ENCODE measurements at regions not wholly inside any gene's neighbourhood (a gene's known extent, or its start where the extent isn't known, plus 50 kb on each side); places are given as distances from the start of the nearest gene placed in this dataset.

- Histone ChIP-seq H3K4me3 (no peak overlapping the region), H3K9me3 (ENCODE audit: low read depth) (no peaks in the 10 kb centered on the region), H4K20me1 (ENCODE audit: insufficient read depth) (no peaks in the 10 kb centered on the region), H3F3A (ENCODE audit: insufficient read depth) (no peaks in the 10 kb centered on the region), H3K27ac (no peak overlapping the region), H2AFZ (peak overlapping the region; percentile 16; the same call in 1 of the 2 replicates), H3K79me2 (ENCODE audit: insufficient read depth) (no peaks in the 10 kb centered on the region), H3K4me1 (ENCODE audit: insufficient read depth) (no peaks in the 10 kb centered on the region), H3K9ac (no peak overlapping the region), H3K27me3 (replicated peaks; ENCODE audit: insufficient read depth) (no peaks in the 10 kb centered on the region), H3K36me3 (ENCODE audit: low read depth) (no peaks in the 10 kb centered on the region), H3K9me2 (ENCODE audit: insufficient read depth) (no peaks in the 10 kb centered on the region), H3K4me2 (ENCODE audit: unreplicated experiment) (no peak overlapping the region)
- TF ChIP-seq EZH2 (IDR thresholded peaks at IDR 0.05; ENCODE audit: insufficient read depth, poor library complexity, severe bottlenecking) (no peak), EZH2phosphoT487 (IDR thresholded peaks at IDR 0.05; ENCODE audit: insufficient read depth, low read depth) (no peak)
- in situ Hi-C loops (cut with MboI), result no loop called here
- DNase-seq, result no peak
- WGBS, 2 experiments (ENCODE audit: low coverage in 1 of 2, low lambda C conversion rate in 2 of 2, missing lambda C conversion rate in 2 of 2), result 98 to 100% methylated on average over 2 of the region's 2 CpGs
Measured at GRCh38 chr18:61980355-61980754, 87.5 kb upstream of the RNF152 start.

GRCh38 chr18:61975526-61976326 lies 82.9 kb upstream of the RNF152 start:
- 96 to 99% methylated on average over 9 of the region's 9 CpGs for WGBS, 2 experiments (ENCODE audit: low coverage in 1 of 2, low lambda C conversion rate in 2 of 2, missing lambda C conversion rate in 2 of 2)
- Histone ChIP-seq H3K27me3 (replicated peaks; ENCODE audit: insufficient read depth) (no peaks in the 10 kb centered on the region), H3F3A (ENCODE audit: insufficient read depth) (no peaks in the 10 kb centered on the region), H3K4me1 (ENCODE audit: insufficient read depth) (no peaks in the 10 kb centered on the region), H2AFZ (no peak overlapping the region), H3K9me2 (ENCODE audit: insufficient read depth) (no peaks in the 10 kb centered on the region), H3K36me3 (ENCODE audit: low read depth) (no peaks in the 10 kb centered on the region), H3K4me3 (no peak overlapping the region), H3K79me2 (ENCODE audit: insufficient read depth) (no peaks in the 10 kb centered on the region), H3K9ac (no peak overlapping the region), H4K20me1 (ENCODE audit: insufficient read depth) (no peaks in the 10 kb centered on the region), H3K27ac (no peak overlapping the region), H3K9me3 (ENCODE audit: low read depth) (no peaks in the 10 kb centered on the region), H3K4me2 (ENCODE audit: unreplicated experiment) (no peak overlapping the region)
- in situ Hi-C loops (cut with MboI), result no loop called here
- no peak for DNase-seq
- no peak for TF ChIP-seq EZH2 (IDR thresholded peaks at IDR 0.05; ENCODE audit: insufficient read depth, poor library complexity, severe bottlenecking)
- TF ChIP-seq EZH2phosphoT487 (IDR thresholded peaks at IDR 0.05; ENCODE audit: insufficient read depth, low read depth), result no peak

- no peak overlapping the region for H3K4me3 ChIP-seq
- H4K20me1 ChIP-seq (ENCODE audit: insufficient read depth), result no peaks in the 10 kb centered on the region
- H3K27ac ChIP-seq, result no peak overlapping the region
- no peaks in the 10 kb centered on the region for H3K36me3 ChIP-seq (ENCODE audit: low read depth)
- WGBS, 2 experiments (ENCODE audit: low coverage in 1 of 2, low lambda C conversion rate in 2 of 2, missing lambda C conversion rate in 2 of 2), result 68% methylated on average over 6 of the region's 6 CpGs
- H3F3A ChIP-seq (ENCODE audit: insufficient read depth), result no peaks in the 10 kb centered on the region
- no peak for TF ChIP-seq EZH2phosphoT487 (IDR thresholded peaks at IDR 0.05; ENCODE audit: insufficient read depth, low read depth)
- TF ChIP-seq EZH2 (IDR thresholded peaks at IDR 0.05; ENCODE audit: insufficient read depth, poor library complexity, severe bottlenecking), result no peak
- in situ Hi-C loops (cut with MboI), result no loop called here
- no peak overlapping the region for H3K4me2 ChIP-seq (ENCODE audit: unreplicated experiment)
- H3K9me3 ChIP-seq (ENCODE audit: low read depth), result no peaks in the 10 kb centered on the region
- no peak for DNase-seq
- no peaks in the 10 kb centered on the region for H3K4me1 ChIP-seq (ENCODE audit: insufficient read depth)
- H3K9me2 ChIP-seq (ENCODE audit: insufficient read depth), result no peaks in the 10 kb centered on the region
- no peak overlapping the region for H3K9ac ChIP-seq
- H2AFZ ChIP-seq, result no peak overlapping the region
- H3K27me3 ChIP-seq (replicated peaks; ENCODE audit: insufficient read depth), result no peaks in the 10 kb centered on the region
- no peaks in the 10 kb centered on the region for H3K79me2 ChIP-seq (ENCODE audit: insufficient read depth)
Measured at GRCh38 chr18:61973273-61974115, 80.7 kb upstream of the RNF152 start.

GRCh38 chr18:61972389-61973264 lies 79.8 kb upstream of the RNF152 start:
- no peaks in the 10 kb centered on the region for H4K20me1 ChIP-seq (ENCODE audit: insufficient read depth)
- in situ Hi-C loops (cut with MboI), result no loop called here
- no peaks in the 10 kb centered on the region for H3K36me3 ChIP-seq (ENCODE audit: low read depth)
- 52 to 53% methylated on average over 4 of the region's 4 CpGs for WGBS, 2 experiments (ENCODE audit: low coverage in 1 of 2, low lambda C conversion rate in 2 of 2, missing lambda C conversion rate in 2 of 2)
- no peak overlapping the region; the same call in 1 of the 2 replicates for H2AFZ ChIP-seq
- no peaks in the 10 kb centered on the region for H3K27me3 ChIP-seq (replicated peaks; ENCODE audit: insufficient read depth)
- no peaks in the 10 kb centered on the region for H3K9me2 ChIP-seq (ENCODE audit: insufficient read depth)
- no peaks in the 10 kb centered on the region for H3K79me2 ChIP-seq (ENCODE audit: insufficient read depth)
- H3K27ac ChIP-seq, result no peak overlapping the region
- no peak overlapping the region for H3K4me3 ChIP-seq
- H3K9ac ChIP-seq, result no peak overlapping the region
- H3K9me3 ChIP-seq (ENCODE audit: low read depth), result no peaks in the 10 kb centered on the region
- H3K4me1 ChIP-seq (ENCODE audit: insufficient read depth), result no peaks in the 10 kb centered on the region
- no peaks in the 10 kb centered on the region for H3F3A ChIP-seq (ENCODE audit: insufficient read depth)
- no peak for TF ChIP-seq EZH2phosphoT487 (IDR thresholded peaks at IDR 0.05; ENCODE audit: insufficient read depth, low read depth)
- TF ChIP-seq EZH2 (IDR thresholded peaks at IDR 0.05; ENCODE audit: insufficient read depth, poor library complexity, severe bottlenecking), result no peak
- H3K4me2 ChIP-seq (ENCODE audit: unreplicated experiment), result no peak overlapping the region
- DNase-seq, result no peak
